HepG2 (cell line): ENCODE measurements at regions not wholly inside any gene's neighbourhood (a gene's known extent, or its start where the extent isn't known, plus 50 kb on each side); places are given as distances from the start of the nearest gene placed in this dataset.

Experiments used
- NBN ChIP-seq: fragments of 450-650 bp; conservative IDR thresholded peaks from 2 replicates; pipeline ENCODE4 v1.6.1; 2017
- PHF21A ChIP-seq: sonication (generic); formaldehyde crosslinking; IDR thresholded peaks from 2 replicates; pipeline ENCODE4 v1.5.0; 2020; ENCODE audit warnings: mild to moderate bottlenecking, missing genetic modification reagents
- POLR2A ChIP-seq, 2 experiments: IDR thresholded peaks; 2 replicates each; pipeline ENCODE4 v1.6.1; 2011; ENCODE audit warnings: low read depth in 2 of 2, low read length in 2 of 2, mild to moderate bottlenecking in 1 of 2, moderate library complexity in 1 of 2; ENCODE audit not compliant: insufficient read depth in 1 of 2
- ZBTB8A ChIP-seq: sonication (generic); formaldehyde crosslinking; IDR thresholded peaks from 2 replicates; pipeline ENCODE4 v1.4.0; 2020; ENCODE audit warnings: mild to moderate bottlenecking, low read depth, missing genetic modification reagents, borderline replicate concordance
- ZNF136 ChIP-seq: sonication (generic); formaldehyde crosslinking; IDR thresholded peaks from 2 replicates; pipeline ENCODE4 v1.8.1; 2022; ENCODE audit warnings: low read depth, mild to moderate bottlenecking, moderate library complexity, missing genetic modification reagents
- ZNF260 ChIP-seq: sonication (generic); formaldehyde crosslinking; IDR thresholded peaks from 2 replicates; pipeline ENCODE4 v1.4.0; 2020; ENCODE audit warnings: missing genetic modification reagents, low read depth, mild to moderate bottlenecking, borderline replicate concordance
- TF ChIP-seq, protein P1 (sequence below), 2 experiments: fragments of 450-650 bp in 1 of 2; sonication (generic) in 1 of 2; formaldehyde crosslinking in 1 of 2; IDR thresholded peaks; 2 replicates each; pipeline versions ENCODE4 v1.6.1 to v1.8.0; 2016 to 2022; ENCODE audit warnings: antibody characterized with exemption in 1 of 2, mild to moderate bottlenecking in 1 of 2, missing genetic modification reagents in 1 of 2
- TF ChIP-seq, protein P2 (sequence below): sonication (generic); formaldehyde crosslinking; IDR thresholded peaks from 2 replicates; pipeline ENCODE4 v1.4.0; 2020; ENCODE audit warnings: missing genetic modification reagents; ENCODE audit errors: not compliant biosample characterization

DNA sequence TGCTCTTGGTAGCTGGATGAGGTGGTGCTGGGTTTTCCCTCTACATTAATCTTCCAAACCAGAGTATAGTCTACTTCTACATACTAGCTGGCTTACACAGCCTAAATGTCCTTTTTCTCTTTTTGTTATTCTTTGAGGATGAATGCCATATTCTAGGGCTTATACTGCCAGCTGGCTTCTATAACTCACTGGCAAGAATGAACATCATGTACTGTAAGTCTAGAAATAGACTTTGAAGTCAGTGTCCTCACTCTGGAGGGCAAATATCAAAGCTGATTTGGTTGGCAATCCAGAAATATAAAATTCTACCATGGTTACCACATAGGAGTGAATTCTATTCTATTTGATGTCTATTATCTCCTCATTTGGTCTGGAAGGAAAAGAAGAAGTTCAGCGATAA is 251.7 kb upstream of the TYRP1 start (continued):
- TF ChIP-seq, protein P1, sequence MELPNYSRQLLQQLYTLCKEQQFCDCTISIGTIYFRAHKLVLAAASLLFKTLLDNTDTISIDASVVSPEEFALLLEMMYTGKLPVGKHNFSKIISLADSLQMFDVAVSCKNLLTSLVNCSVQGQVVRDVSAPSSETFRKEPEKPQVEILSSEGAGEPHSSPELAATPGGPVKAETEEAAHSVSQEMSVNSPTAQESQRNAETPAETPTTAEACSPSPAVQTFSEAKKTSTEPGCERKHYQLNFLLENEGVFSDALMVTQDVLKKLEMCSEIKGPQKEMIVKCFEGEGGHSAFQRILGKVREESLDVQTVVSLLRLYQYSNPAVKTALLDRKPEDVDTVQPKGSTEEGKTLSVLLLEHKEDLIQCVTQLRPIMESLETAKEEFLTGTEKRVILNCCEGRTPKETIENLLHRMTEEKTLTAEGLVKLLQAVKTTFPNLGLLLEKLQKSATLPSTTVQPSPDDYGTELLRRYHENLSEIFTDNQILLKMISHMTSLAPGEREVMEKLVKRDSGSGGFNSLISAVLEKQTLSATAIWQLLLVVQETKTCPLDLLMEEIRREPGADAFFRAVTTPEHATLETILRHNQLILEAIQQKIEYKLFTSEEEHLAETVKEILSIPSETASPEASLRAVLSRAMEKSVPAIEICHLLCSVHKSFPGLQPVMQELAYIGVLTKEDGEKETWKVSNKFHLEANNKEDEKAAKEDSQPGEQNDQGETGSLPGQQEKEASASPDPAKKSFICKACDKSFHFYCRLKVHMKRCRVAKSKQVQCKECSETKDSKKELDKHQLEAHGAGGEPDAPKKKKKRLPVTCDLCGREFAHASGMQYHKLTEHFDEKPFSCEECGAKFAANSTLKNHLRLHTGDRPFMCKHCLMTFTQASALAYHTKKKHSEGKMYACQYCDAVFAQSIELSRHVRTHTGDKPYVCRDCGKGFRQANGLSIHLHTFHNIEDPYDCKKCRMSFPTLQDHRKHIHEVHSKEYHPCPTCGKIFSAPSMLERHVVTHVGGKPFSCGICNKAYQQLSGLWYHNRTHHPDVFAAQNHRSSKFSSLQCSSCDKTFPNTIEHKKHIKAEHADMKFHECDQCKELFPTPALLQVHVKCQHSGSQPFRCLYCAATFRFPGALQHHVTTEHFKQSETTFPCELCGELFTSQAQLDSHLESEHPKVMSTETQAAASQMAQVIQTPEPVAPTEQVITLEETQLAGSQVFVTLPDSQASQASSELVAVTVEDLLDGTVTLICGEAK (IDR thresholded peaks at IDR 0.05): no peak
- TF ChIP-seq, protein P1 (CRISPR knock-in tag; IDR thresholded peaks at IDR 0.05): no peak
- TF ChIP-seq ZNF136: no peak
- no peak for TF ChIP-seq POLR2A (IDR thresholded peaks at IDR 0.05; ENCODE audit: insufficient read depth in 1 of 2, low read depth in 2 of 2, low read length in 2 of 2)
- TF ChIP-seq, protein P2, sequence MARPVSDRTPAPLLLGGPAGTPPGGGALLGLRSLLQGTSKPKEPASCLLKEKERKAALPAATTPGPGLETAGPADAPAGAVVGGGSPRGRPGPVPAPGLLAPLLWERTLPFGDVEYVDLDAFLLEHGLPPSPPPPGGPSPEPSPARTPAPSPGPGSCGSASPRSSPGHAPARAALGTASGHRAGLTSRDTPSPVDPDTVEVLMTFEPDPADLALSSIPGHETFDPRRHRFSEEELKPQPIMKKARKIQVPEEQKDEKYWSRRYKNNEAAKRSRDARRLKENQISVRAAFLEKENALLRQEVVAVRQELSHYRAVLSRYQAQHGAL (CRISPR knock-in tag): no peak
- no peak for TF ChIP-seq ZBTB8A (CRISPR knock-in tag)
- no peak for TF ChIP-seq NBN
- no peak for TF ChIP-seq ZNF260 (CRISPR knock-in tag)
- no peak for TF ChIP-seq PHF21A (CRISPR knock-in tag)
- TF ChIP-seq, all 625 proteins: peak for 0
